Loucy (cell line): ENCODE measurements at regions not wholly inside any gene's neighbourhood (a gene's known extent, or its start where the extent isn't known, plus 50 kb on each side); places are given as distances from the start of the nearest gene placed in this dataset.

ENCODE experiments used
- H2AFZ ChIP-seq: fragments of 200-600 bp; sonication (generic); 2 replicates; pipeline ENCODE4 v1.6.0; 2016; ENCODE audit warnings: antibody characterized with exemption, mild to moderate bottlenecking, low read length, moderate library complexity
- H3F3A ChIP-seq: fragments of 200-600 bp; 2 replicates; pipeline ENCODE4 v1.6.0; 2016; ENCODE audit warnings: antibody characterized with exemption, low read depth, mild to moderate bottlenecking
- H3K27me3 ChIP-seq: fragments of 200-600 bp; sonication (generic); 2 replicates; pipeline ENCODE4 v1.6.1; 2014; ENCODE audit warnings: low read length, mild to moderate bottlenecking; ENCODE audit not compliant: insufficient read depth, poor library complexity, severe bottlenecking
- H3K36me3 ChIP-seq: fragments of 200-600 bp; sonication (generic); 2 replicates; pipeline ENCODE4 v1.6.1; 2016; ENCODE audit warnings: low read length; ENCODE audit not compliant: insufficient read depth
- H3K4me1 ChIP-seq: fragments of 200-600 bp; sonication (generic); 2 replicates; pipeline ENCODE4 v1.5.1; 2014; ENCODE audit warnings: low read length, mild to moderate bottlenecking; ENCODE audit not compliant: insufficient read depth, poor library complexity, severe bottlenecking
- H3K4me2 ChIP-seq: fragments of 200-600 bp; sonication (generic); 2 replicates; pipeline ENCODE4 v1.6.0; 2014; ENCODE audit warnings: antibody characterized with exemption, low read length, low read depth, mild to moderate bottlenecking; ENCODE audit not compliant: poor library complexity, severe bottlenecking
- H3K4me3 ChIP-seq: fragments of 200-600 bp; sonication (generic); 2 replicates; pipeline ENCODE4 v1.5.1; 2014; ENCODE audit warnings: low read length, mild to moderate bottlenecking, mixed read lengths; ENCODE audit not compliant: poor library complexity, severe bottlenecking
- H3K79me2 ChIP-seq: fragments of 200-600 bp; sonication (generic); 2 replicates; pipeline ENCODE4 v1.6.1; 2014; ENCODE audit warnings: low read length; ENCODE audit not compliant: insufficient read depth
- H3K9ac ChIP-seq: fragments of 200-600 bp; sonication (generic); 2 replicates; pipeline ENCODE4 v1.6.0; 2014; ENCODE audit warnings: mild to moderate bottlenecking, low read depth, low read length, moderate library complexity; ENCODE audit not compliant: poor library complexity, severe bottlenecking
- H3K9me2 ChIP-seq: fragments of 200-600 bp; sonication (generic); replicated peaks from 2 replicates; pipeline ENCODE4 v1.6.1; 2016; ENCODE audit warnings: low read depth, low read length, mixed read lengths
- H3K9me3 ChIP-seq: fragments of 200-600 bp; sonication (generic); 2 replicates; pipeline ENCODE4 v1.6.1; 2014; ENCODE audit warnings: mild to moderate bottlenecking, antibody characterized with exemption, low read length, low read depth; ENCODE audit not compliant: insufficient read depth
- H4K20me1 ChIP-seq: fragments of 200-600 bp; sonication (generic); 2 replicates; pipeline ENCODE4 v1.6.0; 2014; ENCODE audit warnings: antibody characterized with exemption, low read length, mild to moderate bottlenecking; ENCODE audit not compliant: insufficient read depth, poor library complexity, severe bottlenecking
- EZH2phosphoT487 ChIP-seq: fragments of 200-600 bp; IDR thresholded peaks from 2 replicates; pipeline ENCODE4 v1.6.1; 2018; ENCODE audit warnings: antibody characterized with exemption, mild to moderate bottlenecking, moderate library complexity, borderline replicate concordance
- TF ChIP-seq, protein P1 (sequence below): fragments of 200-600 bp; sonication (generic); conservative IDR thresholded peaks from 2 replicates; pipeline ENCODE4 v1.5.1; 2014; ENCODE audit warnings: mild to moderate bottlenecking, antibody characterized with exemption, low read length

DNA sequence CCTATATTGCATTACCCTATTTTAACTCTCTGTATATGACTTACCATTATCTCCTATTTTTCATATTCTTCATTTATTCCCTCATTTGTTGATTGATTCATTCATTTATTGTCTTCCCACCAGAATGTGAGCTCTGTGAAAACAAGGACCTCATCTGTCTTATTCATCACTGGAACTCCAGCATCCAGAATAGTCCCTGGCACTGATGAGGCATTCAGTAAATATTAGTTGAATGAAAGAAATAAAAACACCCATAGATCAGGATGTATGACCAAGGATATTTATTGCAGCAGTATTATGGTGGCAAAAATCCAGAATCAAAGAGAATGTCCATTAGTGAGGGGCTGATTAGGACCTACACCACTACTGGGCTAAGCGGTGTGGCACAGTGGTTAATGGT is 164.9 kb downstream of the SPRY1 start:
- Histone ChIP-seq H2AFZ (no peak overlapping the region), H3K27me3 (no peaks in the 10 kb centered on the region), H3K4me1 (peaks cover 17% of the 10 kb centered on the region), H3K9me2 (no peaks in the 10 kb centered on the region), H3F3A (no peaks in the 10 kb centered on the region; the same call in 1 of the 2 replicates), H3K9me3 (no peaks in the 10 kb centered on the region), H3K9ac (no peak overlapping the region), H3K79me2 (no peaks in the 10 kb centered on the region), H3K4me2 (no peak overlapping the region), H3K36me3 (no peaks in the 10 kb centered on the region), H3K4me3 (no peak overlapping the region), H4K20me1 (no peaks in the 10 kb centered on the region)
- TF ChIP-seq EZH2phosphoT487: no peak
- TF ChIP-seq, protein P1, sequence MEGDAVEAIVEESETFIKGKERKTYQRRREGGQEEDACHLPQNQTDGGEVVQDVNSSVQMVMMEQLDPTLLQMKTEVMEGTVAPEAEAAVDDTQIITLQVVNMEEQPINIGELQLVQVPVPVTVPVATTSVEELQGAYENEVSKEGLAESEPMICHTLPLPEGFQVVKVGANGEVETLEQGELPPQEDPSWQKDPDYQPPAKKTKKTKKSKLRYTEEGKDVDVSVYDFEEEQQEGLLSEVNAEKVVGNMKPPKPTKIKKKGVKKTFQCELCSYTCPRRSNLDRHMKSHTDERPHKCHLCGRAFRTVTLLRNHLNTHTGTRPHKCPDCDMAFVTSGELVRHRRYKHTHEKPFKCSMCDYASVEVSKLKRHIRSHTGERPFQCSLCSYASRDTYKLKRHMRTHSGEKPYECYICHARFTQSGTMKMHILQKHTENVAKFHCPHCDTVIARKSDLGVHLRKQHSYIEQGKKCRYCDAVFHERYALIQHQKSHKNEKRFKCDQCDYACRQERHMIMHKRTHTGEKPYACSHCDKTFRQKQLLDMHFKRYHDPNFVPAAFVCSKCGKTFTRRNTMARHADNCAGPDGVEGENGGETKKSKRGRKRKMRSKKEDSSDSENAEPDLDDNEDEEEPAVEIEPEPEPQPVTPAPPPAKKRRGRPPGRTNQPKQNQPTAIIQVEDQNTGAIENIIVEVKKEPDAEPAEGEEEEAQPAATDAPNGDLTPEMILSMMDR: no peak

DNA sequence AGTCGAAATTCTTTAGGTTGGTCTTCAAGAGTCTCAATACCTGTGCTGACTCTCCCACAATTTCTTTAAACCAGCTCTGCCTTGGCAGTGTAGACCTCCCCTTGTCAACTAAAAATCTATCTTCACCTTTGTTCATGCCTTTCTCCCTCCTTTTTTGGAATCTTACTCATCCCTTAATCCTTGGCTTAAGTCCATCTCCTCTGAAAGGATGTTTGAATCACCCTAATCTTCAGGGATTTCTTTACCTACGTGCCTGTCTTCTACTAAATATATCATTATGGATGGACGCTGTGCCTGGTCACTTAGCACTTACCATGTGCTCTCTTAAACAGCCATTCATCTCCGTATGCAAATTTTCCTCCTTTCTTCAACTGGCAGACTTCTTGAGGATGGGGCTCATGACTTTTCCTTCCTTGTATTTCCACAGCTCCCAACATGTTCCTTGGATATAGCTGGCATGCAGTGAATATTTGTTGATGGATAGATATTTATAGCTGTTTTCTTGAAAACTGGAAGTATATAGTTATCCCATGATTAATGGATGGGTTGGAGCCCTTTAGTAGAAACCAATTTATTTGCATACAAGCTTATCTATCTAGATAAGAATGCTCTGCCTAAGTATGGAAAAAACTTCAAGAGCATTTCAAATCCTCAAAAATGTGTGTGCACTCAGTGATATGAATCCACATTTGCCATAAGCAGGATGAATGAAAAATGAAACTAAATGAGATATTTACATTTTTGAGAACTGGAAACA is 166.6 kb downstream of the SPRY1 start:
- no peaks in the 10 kb centered on the region for H4K20me1 ChIP-seq
- H3K4me3 ChIP-seq: no peak overlapping the region
- no peak overlapping the region for H3K9ac ChIP-seq
- no peaks in the 10 kb centered on the region; the same call in 1 of the 2 replicates for H3F3A ChIP-seq
- H3K79me2 ChIP-seq: no peaks in the 10 kb centered on the region
- H2AFZ ChIP-seq: no peak overlapping the region
- H3K9me3 ChIP-seq: no peaks in the 10 kb centered on the region
- peaks cover 5% of the 10 kb centered on the region for H3K4me1 ChIP-seq
- no peak overlapping the region for H3K4me2 ChIP-seq
- no peaks in the 10 kb centered on the region for H3K27me3 ChIP-seq
- TF ChIP-seq, protein P1: no peak
- TF ChIP-seq EZH2phosphoT487: no peak
- H3K9me2 ChIP-seq: no peaks in the 10 kb centered on the region
- H3K36me3 ChIP-seq: no peaks in the 10 kb centered on the region

- Histone ChIP-seq H2AFZ (no peak overlapping the region), H3K79me2 (no peaks in the 10 kb centered on the region), H3K9me3 (no peaks in the 10 kb centered on the region), H4K20me1 (no peaks in the 10 kb centered on the region), H3F3A (no peaks in the 10 kb centered on the region; the same call in 1 of the 2 replicates), H3K9me2 (no peaks in the 10 kb centered on the region), H3K4me1 (peaks cover 6% of the 10 kb centered on the region), H3K9ac (no peak overlapping the region), H3K36me3 (no peaks in the 10 kb centered on the region), H3K27me3 (no peaks in the 10 kb centered on the region), H3K4me3 (no peak overlapping the region), H3K4me2 (no peak overlapping the region)
- TF ChIP-seq, protein P1: peak; percentile 100
- no peak for TF ChIP-seq EZH2phosphoT487
Measured at GRCh38 chr4:123564758-123565346, 168.3 kb downstream of the SPRY1 start.
